H9 (cell line): ENCODE measurements at regions not wholly inside any gene's neighbourhood (a gene's known extent, or its start where the extent isn't known, plus 50 kb on each side); places are given as distances from the start of the nearest gene placed in this dataset.

Experiments
- DNase-seq: peaks from one replicate; pipeline ENCODE4 v3.0.0-alpha.2; 2017
- H2AFZ ChIP-seq: one replicate; pipeline ENCODE4 v1.6.1; 2013; ENCODE audit warnings: mild to moderate bottlenecking, low read length, control low read depth, moderate library complexity
- H2AK5ac ChIP-seq: 2 replicates; pipeline ENCODE4 v1.6.1; 2013; ENCODE audit warnings: low read length, control low read depth, mixed read lengths; ENCODE audit not compliant: insufficient read length
- H2BK120ac ChIP-seq: one replicate; pipeline ENCODE4 v1.6.1; 2013; ENCODE audit warnings: low read depth, mild to moderate bottlenecking, low read length, control low read depth, inconsistent platforms; ENCODE audit not compliant: poor library complexity, severe bottlenecking
- H2BK12ac ChIP-seq: 2 replicates; pipeline ENCODE4 v1.6.1; 2013; ENCODE audit warnings: low read length, control low read depth, mixed read lengths, low read depth; ENCODE audit not compliant: insufficient read length
- H2BK15ac ChIP-seq: 2 replicates; pipeline ENCODE4 v1.6.1; 2013; ENCODE audit warnings: low read depth, low read length, control low read depth
- H2BK20ac ChIP-seq: one replicate; pipeline ENCODE4 v1.6.1; 2013; ENCODE audit warnings: low read depth, mild to moderate bottlenecking, low read length, control low read depth, inconsistent platforms; ENCODE audit not compliant: poor library complexity, severe bottlenecking
- H2BK5ac ChIP-seq: 2 replicates; pipeline ENCODE4 v1.6.1; 2013; ENCODE audit warnings: low read length, control low read depth, mixed read lengths; ENCODE audit not compliant: insufficient read length
- H3K14ac ChIP-seq: 2 replicates; pipeline ENCODE4 v1.6.1; 2013; ENCODE audit warnings: low read length, control low read depth; ENCODE audit not compliant: insufficient read depth
- H3K18ac ChIP-seq: 2 replicates; pipeline ENCODE4 v1.6.1; 2013; ENCODE audit warnings: low read depth, mild to moderate bottlenecking, mixed read lengths, low read length, control low read depth; ENCODE audit not compliant: insufficient read length
- H3K23ac ChIP-seq: 2 replicates; pipeline ENCODE4 v1.6.1; 2013; ENCODE audit warnings: low read length, control low read depth, mixed read lengths, low read depth; ENCODE audit not compliant: insufficient read length
- H3K23me2 ChIP-seq: 2 replicates; pipeline ENCODE4 v1.6.1; 2013; ENCODE audit warnings: low read depth, mild to moderate bottlenecking, mixed read lengths, low read length, control low read depth; ENCODE audit not compliant: insufficient read length, poor library complexity, severe bottlenecking
- H3K27ac ChIP-seq: 2 replicates; pipeline ENCODE4 v1.5.1; 2013; ENCODE audit warnings: low read length, control low read depth, mixed read lengths, low read depth; ENCODE audit not compliant: insufficient read length
- H3K27me3 ChIP-seq: 2 replicates; pipeline ENCODE4 v1.6.1; 2013; ENCODE audit warnings: low read length, control low read depth, inconsistent platforms; ENCODE audit not compliant: insufficient read depth
- H3K4ac ChIP-seq: 2 replicates; pipeline ENCODE4 v1.6.1; 2013; ENCODE audit warnings: low read depth, mild to moderate bottlenecking, control low read depth, inconsistent platforms, low read length, moderate library complexity
- H3K4me1 ChIP-seq: 2 replicates; pipeline ENCODE4 v1.6.1; 2013; ENCODE audit warnings: low read length, control low read depth, inconsistent platforms; ENCODE audit not compliant: insufficient read depth
- H3K4me2 ChIP-seq: 2 replicates; pipeline ENCODE4 v1.6.1; 2013; ENCODE audit warnings: low read length, control low read depth, mixed read lengths; ENCODE audit not compliant: insufficient read length, insufficient read depth
- H3K56ac ChIP-seq: 2 replicates; pipeline ENCODE4 v1.6.1; 2013; ENCODE audit warnings: low read depth, mild to moderate bottlenecking, mixed read lengths, low read length, control low read depth; ENCODE audit not compliant: insufficient read length
- H3K79me1 ChIP-seq: 2 replicates; pipeline ENCODE4 v1.6.1; 2013; ENCODE audit warnings: low read depth, mild to moderate bottlenecking, moderate library complexity, low read length, control low read depth, inconsistent platforms; ENCODE audit not compliant: insufficient read depth, poor library complexity, severe bottlenecking
- H3K79me2 ChIP-seq: 2 replicates; pipeline ENCODE4 v1.6.1; 2013; ENCODE audit warnings: low read length, control low read depth, inconsistent platforms; ENCODE audit not compliant: insufficient read depth
- H3K9ac ChIP-seq: 2 replicates; pipeline ENCODE4 v1.6.1; 2013; ENCODE audit warnings: low read length, control low read depth, mixed read lengths; ENCODE audit not compliant: insufficient read length; ENCODE audit errors: extremely low read depth
- H3K9me3 ChIP-seq: one replicate; pipeline ENCODE4 v1.6.1; 2013; ENCODE audit warnings: low read depth, low read length, inconsistent platforms; ENCODE audit not compliant: control insufficient read depth
- H3T11ph ChIP-seq: one replicate; pipeline ENCODE4 v1.6.1; 2013; ENCODE audit warnings: mild to moderate bottlenecking, low read length, control low read depth, inconsistent platforms
- H4K20me1 ChIP-seq: one replicate; pipeline ENCODE4 v1.6.1; 2013; ENCODE audit not compliant: control insufficient read depth, insufficient read length, insufficient read depth
- H4K5ac ChIP-seq: 2 replicates; pipeline ENCODE4 v1.6.1; 2013; ENCODE audit warnings: low read depth, mild to moderate bottlenecking, mixed read lengths, low read length, control low read depth; ENCODE audit not compliant: insufficient read length
- H4K8ac ChIP-seq: replicated peaks from 2 replicates; pipeline ENCODE4 v1.6.1; 2013; ENCODE audit warnings: low read length, control low read depth, mixed read lengths, low read depth; ENCODE audit not compliant: insufficient read length
- H4K91ac ChIP-seq: 2 replicates; pipeline ENCODE4 v1.6.1; 2013; ENCODE audit warnings: low read depth, mild to moderate bottlenecking, moderate library complexity, mixed read lengths, low read length, control low read depth; ENCODE audit not compliant: insufficient read length
- H3K27ac Mint-ChIP-seq, 3 experiments: 2 replicates in 2 of 3; 3 replicates in 1 of 3; pipeline ENCODE4 v1.8.0; 2020 to 2021; ENCODE audit warnings: mixed read lengths in 3 of 3, mild to moderate bottlenecking in 1 of 3, moderate library complexity in 1 of 3
- H3K27me3 Mint-ChIP-seq: 2 replicates; pipeline ENCODE4 v1.8.0; 2021; ENCODE audit warnings: low read depth, mild to moderate bottlenecking, moderate library complexity, mixed read lengths
- H3K36me3 Mint-ChIP-seq, 3 experiments: 2 replicates in 2 of 3; 3 replicates in 1 of 3; pipeline ENCODE4 v1.8.0; 2020 to 2021; ENCODE audit warnings: low read depth in 3 of 3, mixed read lengths in 3 of 3; ENCODE audit not compliant: insufficient read depth in 1 of 3
- H3K4me1 Mint-ChIP-seq, 2 experiments: 2 replicates each; pipeline ENCODE4 v1.8.0; 2020; ENCODE audit warnings: mixed read lengths in 2 of 2
- H3K4me3 Mint-ChIP-seq, 2 experiments: 2 replicates in 1 of 2; 3 replicates in 1 of 2; pipeline ENCODE4 v1.8.0; 2020 to 2021; ENCODE audit warnings: mild to moderate bottlenecking in 2 of 2, mixed read lengths in 2 of 2, moderate library complexity in 1 of 2
- H3K9me3 Mint-ChIP-seq, 2 experiments: 2 replicates in 1 of 2; 3 replicates in 1 of 2; pipeline ENCODE4 v1.8.0; 2020; ENCODE audit warnings: mild to moderate bottlenecking in 2 of 2, mixed read lengths in 2 of 2, moderate library complexity in 1 of 2
- WGBS: extraction: QIAGEN DNeasy Blood & Tissue Kit; methylation state at CpG from one replicate; pipeline ENCODE4 v1.1.7; 2013; ENCODE audit warnings: missing lambda C conversion rate, low lambda C conversion rate, mixed read lengths; ENCODE audit not compliant: insufficient read length; ENCODE audit errors: extremely low coverage; 5-methylcytosine and 5-hydroxymethylcytosine counted together
- TF ChIP-seq, protein P1 (sequence below): fragments of 200-600 bp; sonication (generic); conservative IDR thresholded peaks from 3 replicates; pipeline ENCODE4 v1.8.0; 2021; ENCODE audit warnings: antibody characterized with exemption, mild to moderate bottlenecking

DNA sequence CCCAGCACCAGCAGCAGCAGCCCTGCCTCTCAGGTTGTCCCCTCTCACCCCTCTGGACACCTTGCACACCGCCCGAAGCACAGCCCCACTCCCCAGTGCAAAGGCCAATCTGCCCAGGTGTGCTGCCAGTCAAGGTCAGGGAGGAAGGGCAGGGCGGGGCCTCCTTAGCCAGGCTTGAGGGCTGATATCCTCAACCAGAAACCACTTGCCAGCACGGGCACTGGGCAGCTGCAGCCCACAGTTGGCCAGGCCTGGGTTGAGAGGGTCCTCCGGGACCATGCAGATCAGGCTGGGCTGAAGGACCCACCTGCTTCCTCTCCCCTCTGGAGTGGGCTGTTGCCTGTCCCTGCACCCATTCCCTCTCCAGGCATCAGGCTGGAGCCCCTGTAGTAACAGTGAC is 588.3 kb downstream of the NPHP4 start:
- Histone ChIP-seq H3K4me2 (no peak overlapping the region), H4K8ac (no peak overlapping the region), H3K27ac (no peak overlapping the region), H2AFZ (no peak overlapping the region), H3K4me1 (no peaks in the 10 kb centered on the region), H2AK5ac (no peak overlapping the region), H3K9me3 (no peaks in the 10 kb centered on the region), H3T11ph (no peak overlapping the region), H2BK12ac (no peak overlapping the region), H4K20me1 (no peaks in the 10 kb centered on the region), H2BK5ac (no peak overlapping the region), H3K79me1 (no peaks in the 10 kb centered on the region), H3K23me2 (no peaks in the 10 kb centered on the region), H3K79me2 (no peaks in the 10 kb centered on the region), H3K14ac (no peak overlapping the region), H3K56ac (no peak overlapping the region), H3K27me3 (no peaks in the 10 kb centered on the region; the same call in 1 of the 2 replicates), H2BK20ac (no peak overlapping the region), H3K9ac (no peak overlapping the region), H3K4ac (no peak overlapping the region), H2BK15ac (no peak overlapping the region), H3K18ac (no peak overlapping the region), H2BK120ac (no peak overlapping the region), H4K5ac (no peak overlapping the region), H4K91ac (no peak overlapping the region), H3K23ac (no peak overlapping the region)
- H3K27ac Mint-ChIP-seq, result no peak overlapping the region
- no peaks in the 10 kb centered on the region; a peak in 1 of 4 replicates for H3K4me1 Mint-ChIP-seq
- H3K4me3 Mint-ChIP-seq, result no peak overlapping the region
- no peak for DNase-seq
- H3K9me3 Mint-ChIP-seq, result peaks cover 0 to 2% of the 10 kb centered on the region in 2 experiments; a peak in 2 of 5 replicates
- TF ChIP-seq, protein P1, sequence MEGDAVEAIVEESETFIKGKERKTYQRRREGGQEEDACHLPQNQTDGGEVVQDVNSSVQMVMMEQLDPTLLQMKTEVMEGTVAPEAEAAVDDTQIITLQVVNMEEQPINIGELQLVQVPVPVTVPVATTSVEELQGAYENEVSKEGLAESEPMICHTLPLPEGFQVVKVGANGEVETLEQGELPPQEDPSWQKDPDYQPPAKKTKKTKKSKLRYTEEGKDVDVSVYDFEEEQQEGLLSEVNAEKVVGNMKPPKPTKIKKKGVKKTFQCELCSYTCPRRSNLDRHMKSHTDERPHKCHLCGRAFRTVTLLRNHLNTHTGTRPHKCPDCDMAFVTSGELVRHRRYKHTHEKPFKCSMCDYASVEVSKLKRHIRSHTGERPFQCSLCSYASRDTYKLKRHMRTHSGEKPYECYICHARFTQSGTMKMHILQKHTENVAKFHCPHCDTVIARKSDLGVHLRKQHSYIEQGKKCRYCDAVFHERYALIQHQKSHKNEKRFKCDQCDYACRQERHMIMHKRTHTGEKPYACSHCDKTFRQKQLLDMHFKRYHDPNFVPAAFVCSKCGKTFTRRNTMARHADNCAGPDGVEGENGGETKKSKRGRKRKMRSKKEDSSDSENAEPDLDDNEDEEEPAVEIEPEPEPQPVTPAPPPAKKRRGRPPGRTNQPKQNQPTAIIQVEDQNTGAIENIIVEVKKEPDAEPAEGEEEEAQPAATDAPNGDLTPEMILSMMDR, result no peak
- WGBS, result no CpG with 5 or more reads among the region's 5 CpGs
- peaks cover 3% of the 10 kb centered on the region for H3K27me3 Mint-ChIP-seq
- no peaks in the 10 kb centered on the region for H3K36me3 Mint-ChIP-seq
